ENCODE measurements at regions not wholly inside any gene's neighbourhood (a gene's known extent, or its start where the extent isn't known, plus 50 kb on each side); places are given as distances from the start of the nearest gene placed in this dataset.
"Not testable (repeated sequence)": the region's sequence is repeated elsewhere in the genome, so short reads cannot be mapped to it uniquely, and the experiment has no call there.

DNA sequence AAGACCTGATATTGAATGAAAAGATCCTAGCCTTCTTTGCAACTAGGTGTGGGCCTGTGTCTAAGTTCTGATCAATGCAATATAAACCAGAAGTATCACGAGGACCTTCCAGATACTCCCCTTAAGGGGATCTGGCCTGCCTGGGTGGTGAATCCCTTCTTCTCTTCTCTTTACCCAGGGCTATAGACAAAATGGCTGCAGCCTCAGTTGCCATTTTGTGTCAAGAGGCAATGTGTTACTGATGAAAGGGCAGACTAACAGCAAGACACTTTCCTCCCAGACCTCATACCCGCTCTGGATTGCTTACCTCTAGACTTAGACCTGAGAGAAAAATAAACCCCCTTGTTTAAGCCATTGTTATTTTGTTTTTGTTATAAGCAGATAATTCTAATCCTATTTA is 84.5 kb upstream of the CHD6 start:
- POLR2A ChIA-PET: no interaction called here
- TF ChIP-seq FOXA1 (IDR thresholded peaks at IDR 0.05) (no peak), HDGF (IDR thresholded peaks at IDR 0.05; ENCODE audit: borderline replicate concordance) (no peak), BHLHE40 (IDR thresholded peaks at IDR 0.05; ENCODE audit: borderline replicate concordance) (no peak), FOXM1 (IDR thresholded peaks at IDR 0.05; ENCODE audit: borderline replicate concordance) (no peak), ELF4 (IDR thresholded peaks at IDR 0.05) (no peak), TARDBP (IDR thresholded peaks at IDR 0.05) (no peak), ZNF384 (IDR thresholded peaks at IDR 0.05) (no peak), L3MBTL2 (conservative IDR thresholded peaks at IDR 0.05) (no peak), FOXK2 (IDR thresholded peaks at IDR 0.05) (no peak), ARNT (IDR thresholded peaks at IDR 0.05) (no peak), SUZ12 (IDR thresholded peaks at IDR 0.05) (no peak), LEF1 (IDR thresholded peaks at IDR 0.05; ENCODE audit: borderline replicate concordance) (no peak)
- TF ChIP-seq, protein P1, sequence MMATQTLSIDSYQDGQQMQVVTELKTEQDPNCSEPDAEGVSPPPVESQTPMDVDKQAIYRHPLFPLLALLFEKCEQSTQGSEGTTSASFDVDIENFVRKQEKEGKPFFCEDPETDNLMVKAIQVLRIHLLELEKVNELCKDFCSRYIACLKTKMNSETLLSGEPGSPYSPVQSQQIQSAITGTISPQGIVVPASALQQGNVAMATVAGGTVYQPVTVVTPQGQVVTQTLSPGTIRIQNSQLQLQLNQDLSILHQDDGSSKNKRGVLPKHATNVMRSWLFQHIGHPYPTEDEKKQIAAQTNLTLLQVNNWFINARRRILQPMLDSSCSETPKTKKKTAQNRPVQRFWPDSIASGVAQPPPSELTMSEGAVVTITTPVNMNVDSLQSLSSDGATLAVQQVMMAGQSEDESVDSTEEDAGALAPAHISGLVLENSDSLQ (IDR thresholded peaks at IDR 0.05): no peak
- no peak for DNase-seq (ENCODE audit: extremely low spot score)
- CTCF ChIA-PET: no interaction called here

DNA sequence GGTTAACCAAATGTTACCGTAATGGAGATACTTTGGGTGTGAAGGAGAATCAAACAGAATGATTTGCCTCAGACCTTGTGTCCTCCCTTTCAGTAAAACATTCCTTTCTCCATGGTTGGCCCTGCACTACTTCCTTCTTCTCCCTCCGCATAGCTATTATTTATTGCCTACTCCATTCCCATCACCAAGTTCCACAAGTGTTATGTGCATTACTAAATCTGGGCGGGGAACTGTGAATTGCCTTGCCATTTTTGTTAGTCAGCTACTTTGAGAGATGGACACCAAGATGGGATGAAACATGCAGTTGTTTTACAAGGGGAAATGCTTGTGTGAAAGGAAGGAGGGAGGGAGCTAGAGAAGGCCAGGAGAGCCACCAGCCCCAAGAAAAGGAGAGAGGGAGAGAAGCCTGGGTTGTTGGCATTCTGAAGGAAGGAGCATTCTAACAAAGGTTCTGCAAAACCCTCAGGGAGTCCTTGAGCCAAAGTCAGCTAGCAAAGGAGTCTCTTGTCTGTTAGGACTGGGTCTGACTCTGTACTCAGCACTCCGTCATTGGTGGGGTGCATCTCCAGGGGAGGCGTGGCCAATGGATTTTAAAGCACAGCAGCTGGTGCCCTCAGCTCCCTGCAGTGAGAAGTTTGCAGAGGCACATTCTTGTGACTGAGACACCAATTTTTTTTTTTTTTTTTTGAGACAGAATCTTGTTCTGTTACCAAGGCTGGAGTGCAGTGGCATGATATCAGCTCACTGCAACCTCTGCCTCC is 83.6 kb upstream of the CHD6 start:
- no peak for DNase-seq (ENCODE audit: extremely low spot score)
- CTCF ChIA-PET: no interaction called here
- POLR2A ChIA-PET: no interaction called here
- TF ChIP-seq SUZ12 (IDR thresholded peaks at IDR 0.05) (no peak), LEF1 (IDR thresholded peaks at IDR 0.05; ENCODE audit: borderline replicate concordance) (no peak), CTBP1 (IDR thresholded peaks at IDR 0.05; ENCODE audit: borderline replicate concordance) (no peak), ARNT (IDR thresholded peaks at IDR 0.05) (no peak), NFRKB (IDR thresholded peaks at IDR 0.05) (no peak), ELF4 (IDR thresholded peaks at IDR 0.05) (no peak), ZNF384 (IDR thresholded peaks at IDR 0.05) (no peak), BHLHE40 (IDR thresholded peaks at IDR 0.05; ENCODE audit: borderline replicate concordance) (no peak), FOXM1 (IDR thresholded peaks at IDR 0.05; ENCODE audit: borderline replicate concordance) (no peak), HDGF (IDR thresholded peaks at IDR 0.05; ENCODE audit: borderline replicate concordance) (no peak), L3MBTL2 (conservative IDR thresholded peaks at IDR 0.05) (no peak), TARDBP (IDR thresholded peaks at IDR 0.05) (no peak), SP1 (IDR thresholded peaks at IDR 0.05) (no peak), FOXA1 (IDR thresholded peaks at IDR 0.05) (no peak), FOXK2 (IDR thresholded peaks at IDR 0.05) (no peak)

DNA sequence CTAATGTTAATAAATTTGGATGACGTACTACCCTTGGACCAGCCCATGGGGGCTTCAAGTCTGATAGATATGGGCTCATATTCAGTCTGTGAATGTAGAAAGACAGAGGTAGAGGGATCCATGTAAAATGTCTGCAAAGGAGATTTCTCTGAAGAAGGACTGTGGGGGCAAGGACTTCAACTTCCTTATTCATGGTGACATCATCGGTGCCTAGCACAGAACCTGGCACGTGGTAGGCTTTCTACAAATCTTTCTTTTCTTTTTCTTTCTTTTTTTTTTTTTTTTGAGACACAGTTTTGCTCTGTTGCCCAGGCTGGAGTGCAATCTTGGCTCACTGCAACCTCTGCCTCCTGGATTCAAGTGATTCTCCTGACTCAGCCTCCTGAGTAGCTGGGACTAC is 81.5 kb upstream of the CHD6 start:
- DNase-seq (ENCODE audit: extremely low spot score); CTCF ChIA-PET; POLR2A ChIA-PET: not testable (repeated sequence)

DNA sequence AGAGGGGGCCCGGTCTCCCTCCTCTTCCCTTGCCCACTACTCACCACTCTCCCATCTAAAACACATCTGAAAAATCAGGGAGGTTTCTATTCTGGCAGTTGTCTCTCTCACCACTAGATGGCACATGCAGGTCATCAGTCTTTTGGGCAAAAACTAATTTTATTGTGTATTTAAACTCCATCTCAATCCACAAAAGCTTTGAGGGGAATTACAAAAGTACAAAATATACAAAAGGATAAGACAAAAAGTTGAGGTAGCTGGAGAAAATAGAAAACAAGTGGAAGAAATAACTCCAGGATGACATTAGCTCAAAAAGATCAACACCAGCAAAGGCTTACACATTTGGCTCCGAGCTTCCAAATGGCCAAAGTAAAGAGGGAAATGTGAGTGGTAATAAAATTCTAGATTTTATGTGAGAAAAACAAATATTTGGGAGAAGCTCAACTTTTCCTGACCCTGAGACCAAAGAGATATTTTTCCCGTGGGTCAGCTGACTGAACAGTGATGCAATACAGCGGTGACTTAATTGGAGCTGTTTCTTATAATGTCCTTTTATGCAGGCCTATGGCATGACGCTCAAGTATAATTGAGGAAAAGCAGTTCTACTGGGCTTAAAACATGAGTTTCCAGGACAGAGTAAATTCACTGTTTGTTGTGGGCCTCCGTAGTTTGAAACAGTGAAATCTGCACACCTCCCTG is 79.8 kb upstream of the CHD6 start:
- CTCF ChIA-PET: interaction anchor here (0.6 to 1.2 kb wide), 3 partner anchors 20 to 422 kb away, joined by 3 to 5 read pairs (median 3); no protein-coding TSS in a partner anchor
- peak; percentile 40 for DNase-seq (ENCODE audit: extremely low spot score)
- POLR2A ChIA-PET: no interaction called here
- TF ChIP-seq CTBP1 (IDR thresholded peaks at IDR 0.05; ENCODE audit: borderline replicate concordance) (no peak), HDGF (IDR thresholded peaks at IDR 0.05; ENCODE audit: borderline replicate concordance) (no peak), LEF1 (IDR thresholded peaks at IDR 0.05; ENCODE audit: borderline replicate concordance) (no peak), FOXA1 (IDR thresholded peaks at IDR 0.05) (no peak), FOXM1 (IDR thresholded peaks at IDR 0.05; ENCODE audit: borderline replicate concordance) (no peak), BHLHE40 (IDR thresholded peaks at IDR 0.05; ENCODE audit: borderline replicate concordance) (no peak), TARDBP (IDR thresholded peaks at IDR 0.05) (no peak)
- TF ChIP-seq, protein P1 (IDR thresholded peaks at IDR 0.05): no peak

DNA sequence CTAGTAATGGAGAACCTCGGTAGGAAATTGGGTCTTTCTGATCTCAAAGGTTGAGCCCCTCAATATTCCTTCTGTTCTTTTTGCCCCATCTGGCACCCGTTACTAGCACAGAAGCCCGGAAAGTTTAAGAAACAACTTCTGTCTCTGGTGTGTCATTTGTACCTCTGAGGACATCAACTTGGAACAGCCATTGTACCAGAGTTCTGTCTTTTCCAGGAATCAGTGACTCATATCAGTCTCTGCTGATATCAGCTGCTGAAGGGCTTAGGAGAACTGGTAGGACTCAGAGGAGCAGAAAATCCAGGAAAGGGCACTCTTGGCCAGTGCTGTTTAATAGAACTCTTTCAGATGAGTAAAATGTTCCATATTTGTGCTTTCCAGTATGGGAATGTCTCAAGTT is 78.3 kb upstream of the CHD6 start:
- DNase-seq (ENCODE audit: extremely low spot score): no peak
- ChIA-PET CTCF (no interaction called here), POLR2A (no interaction called here)
- no peak for TF ChIP-seq CTBP1 (IDR thresholded peaks at IDR 0.05; ENCODE audit: borderline replicate concordance)
- no peak for TF ChIP-seq FOXM1 (IDR thresholded peaks at IDR 0.05; ENCODE audit: borderline replicate concordance)
- no peak for TF ChIP-seq L3MBTL2 (conservative IDR thresholded peaks at IDR 0.05)
- TF ChIP-seq NFRKB (IDR thresholded peaks at IDR 0.05): no peak
- no peak for TF ChIP-seq BHLHE40 (IDR thresholded peaks at IDR 0.05; ENCODE audit: borderline replicate concordance)
- TF ChIP-seq FOXK2 (IDR thresholded peaks at IDR 0.05): no peak
- TF ChIP-seq TARDBP (IDR thresholded peaks at IDR 0.05): no peak
- TF ChIP-seq SP1 (IDR thresholded peaks at IDR 0.05): no peak
- TF ChIP-seq SUZ12 (IDR thresholded peaks at IDR 0.05): no peak
- TF ChIP-seq, protein P1 (IDR thresholded peaks at IDR 0.05): no peak
- no peak for TF ChIP-seq ARNT (IDR thresholded peaks at IDR 0.05)
- no peak for TF ChIP-seq HDGF (IDR thresholded peaks at IDR 0.05; ENCODE audit: borderline replicate concordance)
- no peak for TF ChIP-seq FOXA1 (IDR thresholded peaks at IDR 0.05)

DNA sequence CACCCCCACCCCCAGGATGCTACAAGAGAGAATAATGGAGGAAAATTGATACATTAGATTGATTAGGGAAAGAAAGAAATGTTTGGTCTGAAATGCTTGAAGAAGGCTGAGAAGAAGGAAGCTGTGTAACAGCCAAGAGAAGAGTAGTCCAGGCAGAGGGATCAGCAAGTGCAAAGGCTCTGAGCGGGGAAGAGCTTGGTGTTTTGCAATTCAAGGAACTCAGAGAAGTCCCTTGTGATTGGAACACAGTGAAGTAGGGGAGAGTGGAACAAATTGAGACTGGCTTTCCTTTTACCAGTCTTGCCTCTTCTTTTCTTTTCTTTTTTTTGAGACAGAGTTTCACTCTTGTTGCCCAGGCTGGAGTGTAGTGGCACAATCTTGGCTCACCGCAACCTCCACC is 76.6 kb upstream of the CHD6 start:
- TF ChIP-seq ARNT (IDR thresholded peaks at IDR 0.05): no peak
- no peak for DNase-seq (ENCODE audit: extremely low spot score)
- ChIA-PET POLR2A (no interaction called here), CTCF (no interaction called here)
